Activated naive CD8-positive, alpha-beta T cell (primary cell): ENCODE measurements at regions not wholly inside any gene's neighbourhood (a gene's known extent, or its start where the extent isn't known, plus 50 kb on each side); places are given as distances from the start of the nearest gene placed in this dataset.

Experiments
- H3K27ac Mint-ChIP-seq: one replicate; pipeline ENCODE4 v1.8.0; 2021; ENCODE audit warnings: mixed read lengths
- H3K27me3 Mint-ChIP-seq: one replicate; pipeline ENCODE4 v1.8.0; 2021; ENCODE audit warnings: mixed read lengths
- H3K36me3 Mint-ChIP-seq: one replicate; pipeline ENCODE4 v1.8.0; 2021; ENCODE audit warnings: mixed read lengths
- H3K4me1 Mint-ChIP-seq: one replicate; pipeline ENCODE4 v1.8.0; 2021; ENCODE audit warnings: low read depth, mixed read lengths
- H3K4me3 Mint-ChIP-seq: one replicate; pipeline ENCODE4 v1.8.0; 2021; ENCODE audit warnings: mild to moderate bottlenecking, mixed read lengths
- H3K9me3 Mint-ChIP-seq: one replicate; pipeline ENCODE4 v1.8.0; 2021; ENCODE audit warnings: low read depth, mixed read lengths

GRCh38 chr1:228986093-228986904, 251.0 kb downstream of the RHOU start:
- peaks cover 7% of the 10 kb centered on the region for H3K4me1 Mint-ChIP-seq

GRCh38 chr1:228987286-228987685, 252.0 kb downstream of the RHOU start:
- Mint-ChIP-seq H3K27ac (no peak overlapping the region), H3K36me3 (no peaks in the 10 kb centered on the region), H3K4me3 (no peak overlapping the region), H3K4me1 (peaks cover 8% of the 10 kb centered on the region), H3K27me3 (no peaks in the 10 kb centered on the region), H3K9me3 (no peaks in the 10 kb centered on the region)

More at GRCh38 chr1:228986093-228986904, 251.0 kb downstream of the RHOU start:
- H3K36me3 Mint-ChIP-seq: no peaks in the 10 kb centered on the region
- no peaks in the 10 kb centered on the region for H3K9me3 Mint-ChIP-seq
- no peak overlapping the region for H3K4me3 Mint-ChIP-seq
- no peaks in the 10 kb centered on the region for H3K27me3 Mint-ChIP-seq
- H3K27ac Mint-ChIP-seq: no peak overlapping the region

DNA sequence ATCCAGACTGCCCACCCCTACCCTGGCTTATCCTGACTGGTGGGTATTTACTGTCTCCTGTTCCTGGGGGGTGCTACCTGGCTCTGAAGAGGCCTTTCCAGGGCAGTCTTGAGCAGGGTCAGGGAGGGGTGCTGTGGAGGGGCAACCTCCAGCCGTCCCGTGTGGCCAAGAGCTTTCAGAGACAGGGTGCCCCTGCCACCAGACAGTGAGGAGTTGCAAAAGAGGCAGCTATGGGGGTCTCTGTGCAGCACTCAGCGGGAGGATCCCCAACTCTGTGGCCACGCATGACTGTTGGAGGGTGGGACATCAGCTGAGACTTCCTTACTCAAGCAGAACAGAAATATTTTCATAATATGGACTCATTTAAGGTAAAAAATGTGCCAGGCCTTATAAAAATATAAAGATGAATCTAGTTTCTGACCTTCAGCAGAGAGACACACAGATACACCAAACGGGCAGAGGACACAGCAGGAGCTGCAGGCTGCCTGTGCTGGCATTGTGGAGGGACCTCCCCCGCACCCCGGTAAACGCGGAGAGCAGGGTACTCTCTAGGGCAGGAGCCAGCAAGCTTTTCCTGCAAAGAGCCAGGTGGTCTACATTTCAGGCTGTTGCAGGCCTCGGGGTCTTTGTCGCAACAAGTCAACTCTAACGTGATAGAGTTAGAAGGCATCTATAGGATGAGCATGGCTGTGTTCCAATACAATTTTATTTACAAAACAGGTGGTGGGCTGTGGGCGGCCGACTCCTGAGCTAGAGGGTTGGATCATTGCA, 252.6 kb downstream of the RHOU start:
- Mint-ChIP-seq H3K27me3 (no peaks in the 10 kb centered on the region), H3K36me3 (no peaks in the 10 kb centered on the region), H3K4me1 (peaks cover 8% of the 10 kb centered on the region), H3K4me3 (no peak overlapping the region), H3K9me3 (no peaks in the 10 kb centered on the region), H3K27ac (no peak overlapping the region)

GRCh38 chr1:228988664-228989063, 253.4 kb downstream of the RHOU start:
- H3K9me3 Mint-ChIP-seq: no peaks in the 10 kb centered on the region
- peaks cover 8% of the 10 kb centered on the region for H3K4me1 Mint-ChIP-seq
- no peak overlapping the region for H3K4me3 Mint-ChIP-seq
- H3K27me3 Mint-ChIP-seq: no peaks in the 10 kb centered on the region
- H3K27ac Mint-ChIP-seq: no peak overlapping the region
- no peaks in the 10 kb centered on the region for H3K36me3 Mint-ChIP-seq

DNA sequence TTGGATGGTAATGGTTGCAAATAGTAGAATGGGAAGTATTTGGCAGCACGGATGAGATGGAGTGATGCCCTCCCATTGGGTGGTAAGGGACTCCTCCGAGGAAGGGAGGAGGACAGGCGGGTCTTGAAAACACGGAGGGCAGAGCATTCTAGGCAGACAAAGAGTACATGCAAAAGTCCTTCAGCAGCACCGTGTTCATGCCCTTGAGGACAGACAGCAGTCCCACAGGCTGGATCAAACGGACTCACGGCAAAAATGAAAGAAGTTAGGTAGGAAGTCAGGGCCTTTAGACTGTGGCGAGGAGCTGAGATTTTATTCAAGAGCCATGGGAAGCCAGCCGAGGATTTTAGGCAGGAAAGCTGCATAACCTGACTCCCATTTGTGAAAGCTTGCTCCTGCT, 253.9 kb downstream of the RHOU start:
- Mint-ChIP-seq H3K27ac (no peak overlapping the region), H3K4me3 (no peak overlapping the region), H3K9me3 (no peaks in the 10 kb centered on the region), H3K36me3 (no peaks in the 10 kb centered on the region), H3K4me1 (peaks cover 8% of the 10 kb centered on the region), H3K27me3 (no peaks in the 10 kb centered on the region)

GRCh38 chr1:228989676-228989991, 254.4 kb downstream of the RHOU start:
- peaks cover 8% of the 10 kb centered on the region for H3K4me1 Mint-ChIP-seq
- H3K4me3 Mint-ChIP-seq: no peak overlapping the region
- no peaks in the 10 kb centered on the region for H3K27me3 Mint-ChIP-seq
- H3K36me3 Mint-ChIP-seq: no peaks in the 10 kb centered on the region
- H3K9me3 Mint-ChIP-seq: no peaks in the 10 kb centered on the region
- H3K27ac Mint-ChIP-seq: no peak overlapping the region

GRCh38 chr1:228989992-228990827, 254.9 kb downstream of the RHOU start:
- Mint-ChIP-seq H3K4me3 (no peak overlapping the region), H3K9me3 (no peaks in the 10 kb centered on the region), H3K27me3 (no peaks in the 10 kb centered on the region), H3K4me1 (peaks cover 8% of the 10 kb centered on the region), H3K27ac (no peak overlapping the region), H3K36me3 (no peaks in the 10 kb centered on the region)

GRCh38 chr1:228990906-228991569, 255.8 kb downstream of the RHOU start:
- H3K27ac Mint-ChIP-seq: no peak overlapping the region
- no peak overlapping the region for H3K4me3 Mint-ChIP-seq
- no peaks in the 10 kb centered on the region for H3K9me3 Mint-ChIP-seq
- no peaks in the 10 kb centered on the region for H3K36me3 Mint-ChIP-seq
- peaks cover 8% of the 10 kb centered on the region for H3K4me1 Mint-ChIP-seq
- H3K27me3 Mint-ChIP-seq: no peaks in the 10 kb centered on the region

DNA sequence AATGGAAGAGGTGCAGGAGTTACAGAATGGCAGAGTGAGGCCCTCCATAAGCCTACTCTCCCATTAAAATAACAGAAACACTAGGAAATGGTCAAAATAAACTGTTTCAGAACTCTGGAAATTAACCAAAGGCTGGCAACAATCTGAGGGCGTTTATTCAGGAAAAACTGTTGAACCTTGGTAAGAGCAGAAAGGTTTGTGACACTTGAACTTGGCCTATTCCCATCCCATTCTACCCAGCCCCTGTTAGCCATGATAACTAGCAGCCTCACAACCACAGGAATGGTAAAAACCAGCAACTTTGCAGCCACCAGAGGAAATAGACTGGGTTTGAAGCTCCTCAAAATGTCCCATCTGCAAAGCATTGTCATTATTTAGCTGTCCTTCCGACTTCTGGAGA, 256.8 kb downstream of the RHOU start:
- Mint-ChIP-seq H3K27ac (no peak overlapping the region), H3K36me3 (no peaks in the 10 kb centered on the region), H3K4me3 (no peak overlapping the region), H3K27me3 (no peaks in the 10 kb centered on the region), H3K9me3 (no peaks in the 10 kb centered on the region), H3K4me1 (peaks cover 8% of the 10 kb centered on the region)

GRCh38 chr1:228992907-228993535, 257.7 kb downstream of the RHOU start:
- H3K27ac Mint-ChIP-seq: no peak overlapping the region
- no peaks in the 10 kb centered on the region for H3K9me3 Mint-ChIP-seq
- H3K27me3 Mint-ChIP-seq: no peaks in the 10 kb centered on the region
- H3K4me1 Mint-ChIP-seq: peaks cover 8% of the 10 kb centered on the region
- no peaks in the 10 kb centered on the region for H3K36me3 Mint-ChIP-seq
- H3K4me3 Mint-ChIP-seq: no peak overlapping the region

DNA sequence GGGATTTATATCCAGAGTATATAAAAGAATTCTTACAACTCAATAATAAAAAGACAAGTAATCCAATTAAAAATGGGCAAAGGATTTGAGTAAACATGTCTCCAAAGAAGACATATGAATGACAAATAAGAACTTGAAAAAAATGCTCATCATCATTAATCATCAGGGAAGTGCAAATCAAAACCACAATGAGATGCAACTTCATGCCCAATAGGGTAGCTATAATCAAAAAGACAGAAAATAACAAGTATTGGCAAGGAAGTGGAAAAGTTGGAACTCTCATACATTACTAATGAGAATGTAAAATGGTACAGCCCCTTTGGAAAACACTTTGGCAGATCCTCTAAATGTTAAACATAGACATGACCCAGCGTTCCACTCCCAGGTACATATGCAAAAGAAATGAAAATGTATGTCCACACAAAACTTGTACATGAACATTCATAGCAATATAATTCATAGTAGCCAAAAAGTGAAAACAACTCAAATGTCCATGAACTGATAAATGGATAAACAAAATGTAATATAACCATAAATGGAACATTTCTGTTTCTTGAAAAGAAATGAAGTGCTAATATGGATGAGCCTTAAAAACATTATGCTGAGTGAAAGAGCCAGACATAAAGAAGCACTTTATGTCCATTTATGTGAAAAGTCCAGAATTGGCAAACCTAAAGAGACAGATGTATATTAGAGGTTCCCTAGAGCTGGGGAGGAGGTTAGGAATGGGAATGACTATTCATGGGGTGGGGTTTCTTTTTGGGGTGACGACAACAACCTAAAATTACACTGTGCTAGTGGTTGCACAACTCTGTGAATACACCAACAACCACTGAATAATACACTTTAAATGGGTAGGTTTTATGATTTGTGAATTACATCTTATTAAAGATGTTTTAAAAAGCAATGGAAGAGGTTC, 259.7 kb downstream of the RHOU start:
- Mint-ChIP-seq H3K4me1 (peaks cover 6% of the 10 kb centered on the region), H3K4me3 (no peak overlapping the region), H3K27ac (no peak overlapping the region), H3K9me3 (no peaks in the 10 kb centered on the region), H3K36me3 (no peaks in the 10 kb centered on the region), H3K27me3 (no peaks in the 10 kb centered on the region)

DNA sequence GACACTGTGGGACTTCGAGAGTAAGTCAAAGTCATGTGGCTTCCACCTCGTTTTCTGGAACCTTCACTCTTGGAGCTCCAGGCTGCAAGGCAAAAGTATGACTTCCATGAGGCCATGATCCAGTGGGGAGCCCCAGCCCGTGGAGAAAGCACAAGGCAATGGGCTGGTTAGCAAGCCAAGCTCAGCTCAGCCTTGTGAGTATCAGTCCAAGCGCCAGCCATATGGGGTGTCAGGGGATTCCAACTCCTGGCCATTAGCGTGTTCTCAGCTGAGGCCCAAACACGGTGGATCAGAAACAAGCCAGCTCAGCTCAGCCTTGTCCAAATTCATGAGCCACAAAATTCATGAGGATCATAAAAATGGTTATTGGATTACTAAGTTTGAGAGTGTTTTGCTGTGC, 261.0 kb downstream of the RHOU start:
- Mint-ChIP-seq H3K27me3 (no peaks in the 10 kb centered on the region), H3K36me3 (no peaks in the 10 kb centered on the region), H3K9me3 (no peaks in the 10 kb centered on the region), H3K4me3 (no peak overlapping the region), H3K4me1 (peaks cover 5% of the 10 kb centered on the region), H3K27ac (no peak overlapping the region)

GRCh38 chr1:228997721-228998144, 262.5 kb downstream of the RHOU start:
- H3K9me3 Mint-ChIP-seq: no peaks in the 10 kb centered on the region
- no peak overlapping the region for H3K4me3 Mint-ChIP-seq
- no peak overlapping the region for H3K27ac Mint-ChIP-seq
- peaks cover 15% of the 10 kb centered on the region for H3K4me1 Mint-ChIP-seq
- H3K36me3 Mint-ChIP-seq: no peaks in the 10 kb centered on the region
- H3K27me3 Mint-ChIP-seq: no peaks in the 10 kb centered on the region
